HG03378 (cell line): ENCODE measurements at regions not wholly inside any gene's neighbourhood (a gene's known extent, or its start where the extent isn't known, plus 50 kb on each side); places are given as distances from the start of the nearest gene placed in this dataset.

Experiments
- ATAC-seq: cut with Tn5 transposase; IDR thresholded peaks from one replicate; pipeline ENCODE4 v1.9.1; 2021; ENCODE audit warnings: mild to moderate bottlenecking, moderate library complexity; ENCODE audit not compliant: unreplicated experiment

- no peak for ATAC-seq
These were observed 1442.7 kb downstream of the TBC1D22A start for GRCh38 chr22:48205161-48205560.

- no peak for ATAC-seq
These were observed 1441.8 kb downstream of the TBC1D22A start for GRCh38 chr22:48204296-48204695.

GRCh38 chr22:48199667-48200066 is 1437.2 kb downstream of the TBC1D22A start:
- no peak for ATAC-seq

- ATAC-seq, result no peak
These were observed 1436.3 kb downstream of the TBC1D22A start for GRCh38 chr22:48198489-48199459.

DNA sequence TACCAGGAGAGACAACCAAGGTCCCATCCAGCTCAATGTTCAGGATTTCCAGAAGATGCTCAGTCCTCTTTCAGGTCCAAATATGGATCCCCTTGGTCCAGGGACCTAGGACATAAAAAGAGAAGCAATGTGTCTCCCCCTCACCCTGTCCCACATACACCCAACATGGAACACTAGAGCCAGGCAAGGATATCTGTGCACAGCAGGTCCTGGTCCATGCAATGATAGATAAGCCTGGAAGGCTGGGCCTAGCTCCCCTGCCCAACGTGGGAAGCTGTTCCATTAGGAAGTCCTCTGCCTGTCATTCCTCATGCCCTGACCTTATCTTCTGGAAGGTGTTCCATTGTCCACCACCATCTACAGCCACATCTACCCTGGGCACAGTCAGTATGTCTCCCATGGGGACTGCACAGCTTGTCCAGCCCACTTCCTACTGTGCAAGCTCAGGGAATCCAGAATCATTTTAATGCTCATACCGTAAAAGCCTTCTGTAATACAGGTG is 1434.8 kb downstream of the TBC1D22A start:
- no peak for ATAC-seq

GRCh38 chr22:48192920-48193319 is 1430.5 kb downstream of the TBC1D22A start:
- ATAC-seq, result no peak

GRCh38 chr22:48192071-48192470 is 1429.6 kb downstream of the TBC1D22A start:
- no peak for ATAC-seq

DNA sequence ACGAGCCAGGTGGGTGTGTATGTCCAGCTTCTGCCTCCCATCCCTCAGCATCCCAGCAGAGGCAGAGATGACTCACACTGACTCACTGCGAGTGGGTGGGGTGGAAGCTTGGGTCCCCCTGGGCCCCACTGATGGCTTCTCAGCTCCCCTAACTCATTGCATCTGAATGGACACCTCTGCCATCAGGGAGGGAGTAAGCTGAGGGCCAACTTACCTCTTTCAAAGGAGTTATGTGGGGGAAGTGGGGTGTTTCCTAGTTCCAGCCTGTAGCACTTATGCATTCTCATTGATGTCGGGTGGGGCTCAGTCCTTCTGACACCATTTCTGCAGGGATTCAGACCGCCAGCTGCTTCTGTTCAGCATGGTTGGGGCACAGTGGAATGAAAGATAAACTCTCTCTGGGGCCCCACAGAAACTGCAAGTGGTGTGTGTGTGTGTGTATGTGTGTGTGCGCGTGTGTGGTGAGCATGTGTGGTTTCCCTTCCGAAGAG is 1425.8 kb downstream of the TBC1D22A start:
- no peak for ATAC-seq

DNA sequence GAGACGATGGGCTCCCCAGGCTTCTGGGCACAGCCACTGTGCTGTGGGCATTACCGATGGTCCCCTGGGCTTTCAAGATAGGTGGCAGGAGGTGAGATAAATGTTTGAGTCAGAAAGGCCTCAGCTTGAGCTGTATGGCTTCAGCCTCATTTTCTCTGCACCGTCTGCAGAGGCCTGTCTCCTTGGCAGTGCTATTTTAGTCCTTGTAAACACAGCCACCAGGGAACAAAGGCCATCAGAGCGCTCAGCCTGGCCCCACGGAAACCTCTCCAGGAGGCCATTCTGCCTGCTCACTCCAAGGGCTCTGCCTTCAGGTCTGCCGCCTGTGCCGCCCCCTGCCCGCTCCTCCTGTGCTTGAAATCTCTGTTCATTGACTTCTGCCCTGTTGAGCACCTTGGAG is 1424.9 kb downstream of the TBC1D22A start:
- ATAC-seq, result no peak

DNA sequence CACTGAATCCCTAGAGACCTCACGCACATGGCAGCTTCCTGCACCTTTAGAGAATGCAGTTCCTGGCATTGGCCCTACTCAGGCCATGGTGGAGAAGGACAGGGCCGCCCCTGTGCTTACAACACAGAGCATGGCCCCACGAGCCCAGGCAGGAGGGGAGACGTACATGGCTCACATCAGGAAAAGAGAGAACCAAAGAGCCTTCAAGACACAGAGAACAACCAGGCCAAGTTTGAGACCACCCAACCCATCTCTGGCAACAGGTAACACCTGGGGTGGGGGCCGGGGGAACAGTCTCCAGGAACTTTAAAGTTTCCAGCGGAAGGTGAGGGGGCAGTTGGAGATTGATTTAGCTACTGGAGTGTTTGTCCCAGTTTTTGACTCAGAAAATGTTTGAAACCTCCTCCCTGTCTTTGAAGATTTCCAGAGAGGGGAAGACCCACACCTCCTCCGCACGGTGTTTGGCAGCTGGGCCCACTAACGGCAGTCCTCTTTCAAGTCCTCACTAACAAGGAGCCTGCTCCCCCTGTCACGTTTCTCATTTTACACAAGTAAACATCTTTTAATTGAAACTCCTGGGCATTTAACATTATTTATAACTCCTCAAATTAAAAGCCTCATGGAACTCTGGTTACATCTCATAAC is 1423.8 kb downstream of the TBC1D22A start:
- ATAC-seq, result no peak

GRCh38 chr22:48185071-48186055 is 1422.9 kb downstream of the TBC1D22A start:
- no peak for ATAC-seq

GRCh38 chr22:48182846-48183805 is 1420.7 kb downstream of the TBC1D22A start:
- no peak for ATAC-seq

GRCh38 chr22:48182031-48182430 is 1419.6 kb downstream of the TBC1D22A start:
- ATAC-seq, result no peak

GRCh38 chr22:48181263-48181955 is 1419.0 kb downstream of the TBC1D22A start:
- ATAC-seq, result no peak

GRCh38 chr22:48180631-48181030 is 1418.2 kb downstream of the TBC1D22A start:
- no peak for ATAC-seq

- ATAC-seq, result no peak
These were observed 1417.4 kb downstream of the TBC1D22A start for GRCh38 chr22:48179571-48180546.

GRCh38 chr22:48178536-48178935 is 1416.1 kb downstream of the TBC1D22A start:
- ATAC-seq, result no peak

GRCh38 chr22:48177631-48178030 is 1415.2 kb downstream of the TBC1D22A start:
- ATAC-seq, result no peak
